Endodermal cell (in vitro differentiated cells): ENCODE measurements at regions not wholly inside any gene's neighbourhood (a gene's known extent, or its start where the extent isn't known, plus 50 kb on each side); places are given as distances from the start of the nearest gene placed in this dataset.

Experiments
- DNase-seq: peaks from one replicate; pipeline ENCODE4 v3.0.0-alpha.2; 2017
- H3K27ac ChIP-seq: 2 replicates; pipeline ENCODE4 v1.5.1; 2013; ENCODE audit warnings: mild to moderate bottlenecking, low read depth, low read length, moderate library complexity
- H3K27me3 ChIP-seq: 2 replicates; pipeline ENCODE4 v1.6.1; 2013; ENCODE audit warnings: mild to moderate bottlenecking, low read length, moderate library complexity; ENCODE audit not compliant: insufficient read depth, control insufficient read depth, poor library complexity, severe bottlenecking
- H3K36me3 ChIP-seq: 2 replicates; pipeline ENCODE4 v1.7.0; 2013; ENCODE audit warnings: mild to moderate bottlenecking, low read length, moderate library complexity; ENCODE audit not compliant: control insufficient read depth, insufficient read depth
- H3K4me1 ChIP-seq: one replicate; pipeline ENCODE4 v1.7.0; 2013; ENCODE audit warnings: low read length; ENCODE audit not compliant: control insufficient read depth, insufficient read depth
- H3K4me3 ChIP-seq: 2 replicates; pipeline ENCODE4 v1.5.1; 2013; ENCODE audit warnings: mild to moderate bottlenecking, low read length, moderate library complexity
- H3K9ac ChIP-seq: 2 replicates; pipeline ENCODE4 v1.6.1; 2013; ENCODE audit warnings: mild to moderate bottlenecking, low read length, moderate library complexity; ENCODE audit not compliant: poor library complexity, severe bottlenecking; ENCODE audit errors: extremely low read depth
- H3K9me3 ChIP-seq: 2 replicates; pipeline ENCODE4 v1.6.1; 2013; ENCODE audit warnings: mild to moderate bottlenecking, low read length, moderate library complexity; ENCODE audit not compliant: control insufficient read depth
- H3K27ac Mint-ChIP-seq: 2 replicates; pipeline ENCODE4 v1.8.0; 2020; ENCODE audit warnings: mixed read lengths
- H3K27me3 Mint-ChIP-seq: 2 replicates; pipeline ENCODE4 v1.8.0; 2021; ENCODE audit warnings: mild to moderate bottlenecking, mixed read lengths; ENCODE audit not compliant: insufficient read depth
- H3K36me3 Mint-ChIP-seq: 2 replicates; pipeline ENCODE4 v1.8.0; 2020; ENCODE audit warnings: low read depth, mixed read lengths
- H3K4me1 Mint-ChIP-seq: 2 replicates; pipeline ENCODE4 v1.8.0; 2020; ENCODE audit warnings: mixed read lengths
- H3K4me3 Mint-ChIP-seq: 2 replicates; pipeline ENCODE4 v1.8.0; 2020; ENCODE audit warnings: mild to moderate bottlenecking, moderate library complexity, mixed read lengths
- H3K9me3 Mint-ChIP-seq: 2 replicates; pipeline ENCODE4 v1.8.0; 2020; ENCODE audit warnings: mild to moderate bottlenecking, mixed read lengths
- CTCF ChIP-seq: fragments of 200-600 bp; sonication (generic); conservative IDR thresholded peaks from 2 replicates; pipeline ENCODE4 v1.5.0; 2021; ENCODE audit warnings: antibody characterized with exemption, mild to moderate bottlenecking
- WGBS, 2 experiments: methylation state at CpG; one replicate each; pipeline versions ENCODE4 v1.1.5 to v1.1.7; 2013; ENCODE audit warnings: missing lambda C conversion rate in 2 of 2, mixed read lengths in 1 of 2; ENCODE audit not compliant: insufficient coverage in 1 of 2, insufficient read length in 1 of 2; 5-methylcytosine and 5-hydroxymethylcytosine counted together

DNA sequence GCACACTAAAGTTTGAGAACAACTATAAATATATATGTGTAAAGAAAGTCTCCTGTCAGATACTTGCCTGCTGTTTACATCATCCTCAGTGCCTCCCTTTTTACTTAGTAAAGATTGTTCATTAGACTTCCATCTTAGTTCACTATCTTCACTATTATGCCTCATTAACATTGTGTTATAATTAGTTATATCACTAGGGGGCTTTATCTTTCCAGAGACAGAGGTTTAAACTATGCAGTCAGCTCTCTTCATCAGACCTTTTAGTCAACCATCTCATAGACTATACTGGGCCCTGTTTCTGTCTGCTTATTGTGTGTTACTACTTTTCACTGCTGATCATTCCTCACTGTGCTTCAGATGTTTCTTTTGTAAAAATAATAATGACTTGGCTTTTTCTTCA lies 630.8 kb upstream of the KIF2B start:
- H3K27me3 ChIP-seq: no peaks in the 10 kb centered on the region
- no peak overlapping the region for H3K27ac ChIP-seq
- Mint-ChIP-seq H3K27ac (no peak overlapping the region), H3K27me3 (no peaks in the 10 kb centered on the region), H3K4me1 (peaks cover 1% of the 10 kb centered on the region), H3K4me3 (no peak overlapping the region), H3K9me3 (no peaks in the 10 kb centered on the region), H3K36me3 (no peaks in the 10 kb centered on the region)
- H3K4me1 ChIP-seq: no peaks in the 10 kb centered on the region
- H3K4me3 ChIP-seq: no peak overlapping the region
- H3K9me3 ChIP-seq: no peaks in the 10 kb centered on the region
- DNase-seq: no peak
- H3K9ac ChIP-seq: no peak overlapping the region
- TF ChIP-seq CTCF: peak; percentile 27
- H3K36me3 ChIP-seq: no peaks in the 10 kb centered on the region

DNA sequence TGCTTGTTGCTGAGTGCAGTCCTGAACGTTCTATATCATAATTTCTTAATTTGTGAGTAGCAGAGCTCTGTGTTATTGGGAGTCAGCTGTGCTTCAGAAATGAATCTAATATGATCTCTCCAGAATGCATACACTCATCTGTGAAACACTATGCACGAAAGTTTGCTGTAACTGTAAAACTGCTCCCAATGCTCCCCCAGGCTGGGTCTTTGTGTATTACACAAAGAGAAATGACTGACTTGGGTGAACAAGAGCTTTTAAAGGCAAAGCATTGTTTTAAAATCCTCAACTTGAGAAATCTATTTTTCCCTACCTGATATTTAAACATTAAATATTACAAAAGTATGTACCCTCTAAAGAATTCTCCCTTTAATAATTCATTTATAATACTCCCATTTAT lies 636.7 kb upstream of the KIF2B start:
- Mint-ChIP-seq H3K27ac (no peak overlapping the region), H3K4me1 (peaks cover 7% of the 10 kb centered on the region), H3K4me3 (no peak overlapping the region), H3K27me3 (no peaks in the 10 kb centered on the region), H3K9me3 (peaks cover 19% of the 10 kb centered on the region), H3K36me3 (peaks cover 1% of the 10 kb centered on the region)
- WGBS, 2 experiments: 92% methylated on average over 1 of the region's 2 CpGs; no CpG with 5 or more reads in 1 of the 2 experiments
- H3K27ac ChIP-seq: no peak overlapping the region
- H3K9ac ChIP-seq: no peak overlapping the region
- no peaks in the 10 kb centered on the region for H3K36me3 ChIP-seq
- no peaks in the 10 kb centered on the region for H3K27me3 ChIP-seq
- H3K9me3 ChIP-seq: no peaks in the 10 kb centered on the region
- no peak for DNase-seq
- H3K4me3 ChIP-seq: no peak overlapping the region
- H3K4me1 ChIP-seq: no peaks in the 10 kb centered on the region
- peak; percentile 53 for TF ChIP-seq CTCF

- H3K4me3 Mint-ChIP-seq: no peak overlapping the region
- Histone ChIP-seq H3K9me3 (no peaks in the 10 kb centered on the region), H3K4me1 (no peaks in the 10 kb centered on the region), H3K9ac (no peak overlapping the region), H3K36me3 (no peaks in the 10 kb centered on the region), H3K27me3 (no peaks in the 10 kb centered on the region), H3K4me3 (no peak overlapping the region), H3K27ac (no peak overlapping the region)
- no peak for TF ChIP-seq CTCF
- peaks cover 5% of the 10 kb centered on the region for H3K4me1 Mint-ChIP-seq
- no peaks in the 10 kb centered on the region for H3K27me3 Mint-ChIP-seq
- peaks cover 1% of the 10 kb centered on the region for H3K36me3 Mint-ChIP-seq
- H3K27ac Mint-ChIP-seq: no peak overlapping the region
- no peak for DNase-seq
- H3K9me3 Mint-ChIP-seq: peaks cover 2% of the 10 kb centered on the region
These were observed 646.1 kb upstream of the KIF2B start for GRCh38 chr17:53176629-53177028.
